ENCODE measurements at regions not wholly inside any gene's neighbourhood (a gene's known extent, or its start where the extent isn't known, plus 50 kb on each side); places are given as distances from the start of the nearest gene placed in this dataset.

- Histone ChIP-seq H3K36me3 (ENCODE audit: control insufficient read depth in 2 of 2, extremely low read depth in 1 of 2, insufficient read depth in 2 of 2, low read length in 2 of 2) (no peaks in the 10 kb centered on the region), H3K27me3 (ENCODE audit: control insufficient read depth, extremely low read depth, insufficient read depth, low read length) (no peaks in the 10 kb centered on the region), H3K79me2 (ENCODE audit: control insufficient read depth, insufficient read depth, low read length) (no peaks in the 10 kb centered on the region), H3K27ac (ENCODE audit: control insufficient read depth, insufficient read depth, low read length) (no peak overlapping the region), H3K9ac (ENCODE audit: control insufficient read depth, extremely low read depth, insufficient read depth, low read length) (no peak overlapping the region), H3K9me1 (ENCODE audit: control insufficient read depth, extremely low read depth, insufficient read depth, low read length) (no peaks in the 10 kb centered on the region), H3K4me2 (ENCODE audit: control insufficient read depth, extremely low read depth, insufficient read depth, low read depth, low read length) (no peak overlapping the region), H3K4me3 (ENCODE audit: control insufficient read depth in 2 of 3, extremely low read depth in 1 of 3, insufficient read depth in 2 of 3, low read depth in 1 of 3, low read length in 3 of 3) (no peak overlapping the region), H2AFZ (ENCODE audit: control insufficient read depth, low read length) (no peak overlapping the region), H3K9me3 (ENCODE audit: control insufficient read depth, low read depth, low read length) (no peaks in the 10 kb centered on the region), H4K20me1 (ENCODE audit: control insufficient read depth, extremely low read depth, insufficient read depth, low read length) (no peaks in the 10 kb centered on the region), H3K4me1 (ENCODE audit: control insufficient read depth, extremely low read depth, insufficient read depth, low read length) (peaks cover 21% of the 10 kb centered on the region)
- dilution Hi-C loops (cut with MboI; ENCODE audit: extremely low pct_ligation_motif_present, low sequenced_read_pairs), result no loop called here
- DNase-seq (ENCODE audit: low read depth, low spot score), result no peak
- TF ChIP-seq CTCF (optimal IDR thresholded peaks at IDR 0.05 in 1 of 3, IDR thresholded peaks at IDR 0.05 in 1 of 3, conservative IDR thresholded peaks at IDR 0.05 in 1 of 3; ENCODE audit: extremely low read depth in 1 of 3, insufficient read depth in 2 of 3, low read length in 3 of 3) (no peak), EZH2 (IDR thresholded peaks at IDR 0.05; ENCODE audit: low read length) (no peak)
- FAIRE-seq, result no peak
Measured at GRCh38 chr12:42919691-42920090, 330.1 kb upstream of the PRICKLE1 start.

- H3K27ac ChIP-seq (ENCODE audit: control insufficient read depth, insufficient read depth, low read length), result no peak overlapping the region
- H3K27me3 ChIP-seq (ENCODE audit: control insufficient read depth, extremely low read depth, insufficient read depth, low read length), result no peaks in the 10 kb centered on the region
- no peak for TF ChIP-seq EZH2 (IDR thresholded peaks at IDR 0.05; ENCODE audit: low read length)
- no peak for TF ChIP-seq CTCF (optimal IDR thresholded peaks at IDR 0.05 in 1 of 3, IDR thresholded peaks at IDR 0.05 in 1 of 3, conservative IDR thresholded peaks at IDR 0.05 in 1 of 3; ENCODE audit: extremely low read depth in 1 of 3, insufficient read depth in 2 of 3, low read length in 3 of 3)
- dilution Hi-C loops (cut with MboI; ENCODE audit: extremely low pct_ligation_motif_present, low sequenced_read_pairs), result no loop called here
- no peaks in the 10 kb centered on the region for H3K36me3 ChIP-seq (ENCODE audit: control insufficient read depth in 2 of 2, extremely low read depth in 1 of 2, insufficient read depth in 2 of 2, low read length in 2 of 2)
- DNase-seq (ENCODE audit: low read depth, low spot score) (no peak), FAIRE-seq (no peak)
- H3K4me3 ChIP-seq (ENCODE audit: control insufficient read depth in 2 of 3, extremely low read depth in 1 of 3, insufficient read depth in 2 of 3, low read depth in 1 of 3, low read length in 3 of 3), result no peak overlapping the region
- H3K9me1 ChIP-seq (ENCODE audit: control insufficient read depth, extremely low read depth, insufficient read depth, low read length), result no peaks in the 10 kb centered on the region
- H3K9ac ChIP-seq (ENCODE audit: control insufficient read depth, extremely low read depth, insufficient read depth, low read length), result no peak overlapping the region
- H4K20me1 ChIP-seq (ENCODE audit: control insufficient read depth, extremely low read depth, insufficient read depth, low read length), result no peaks in the 10 kb centered on the region
- peaks cover 21% of the 10 kb centered on the region for H3K4me1 ChIP-seq (ENCODE audit: control insufficient read depth, extremely low read depth, insufficient read depth, low read length)
- H2AFZ ChIP-seq (ENCODE audit: control insufficient read depth, low read length), result no peak overlapping the region
- no peaks in the 10 kb centered on the region for H3K79me2 ChIP-seq (ENCODE audit: control insufficient read depth, insufficient read depth, low read length)
- no peak overlapping the region for H3K4me2 ChIP-seq (ENCODE audit: control insufficient read depth, extremely low read depth, insufficient read depth, low read depth, low read length)
- no peaks in the 10 kb centered on the region for H3K9me3 ChIP-seq (ENCODE audit: control insufficient read depth, low read depth, low read length)
Measured at GRCh38 chr12:42918443-42918842, 328.9 kb upstream of the PRICKLE1 start.

Measured in keratinocyte (primary cell).